ENCODE measurements at regions not wholly inside any gene's neighbourhood (a gene's known extent, or its start where the extent isn't known, plus 50 kb on each side); places are given as distances from the start of the nearest gene placed in this dataset.

DNA sequence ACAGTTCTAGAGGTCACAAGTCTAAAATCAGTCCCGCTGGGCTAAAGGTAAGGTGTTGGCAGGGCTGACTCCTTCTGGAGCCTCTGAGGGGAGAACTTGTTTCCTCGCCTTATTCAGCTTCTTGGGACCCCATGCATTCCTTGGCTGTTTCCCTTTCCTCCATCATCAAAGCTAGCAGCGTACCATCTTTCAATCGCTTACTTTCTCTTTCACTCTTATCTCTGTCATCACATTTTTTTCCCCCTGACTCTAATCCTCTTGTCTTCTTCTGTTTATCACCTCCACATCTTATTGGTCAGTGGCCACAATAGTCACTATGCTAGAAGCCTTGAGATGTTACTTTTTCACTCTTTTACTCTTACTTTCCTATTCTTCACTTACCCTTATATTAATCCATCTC is 72.5 kb upstream of the SPEF2 start:
- no peaks in the 10 kb centered on the region for H3K9me3 ChIP-seq (ENCODE audit: insufficient read depth, low read length)
- H3K4me2 ChIP-seq (ENCODE audit: low read depth, low read length, poor library complexity, severe bottlenecking) = no peak overlapping the region
- H3K36me3 ChIP-seq (ENCODE audit: low read length) = no peaks in the 10 kb centered on the region
- no peak overlapping the region for H2AFZ ChIP-seq (ENCODE audit: low read depth, low read length, severe bottlenecking)
- no peak overlapping the region for H3K9ac ChIP-seq (ENCODE audit: low read length)
- no peaks in the 10 kb centered on the region for H4K20me1 ChIP-seq (ENCODE audit: low read depth, low read length)
- no peak overlapping the region for H3K4me3 ChIP-seq (ENCODE audit: insufficient read depth, low read length, poor library complexity, severe bottlenecking)
- no peaks in the 10 kb centered on the region for H3F3A ChIP-seq (ENCODE audit: insufficient read depth)
- TF ChIP-seq CTCF (IDR thresholded peaks at IDR 0.05; ENCODE audit: insufficient read depth, low read length, poor library complexity, severe bottlenecking) (no peak), EZH2phosphoT487 (conservative IDR thresholded peaks at IDR 0.05; ENCODE audit: low read length) (no peak)
- no peaks in the 10 kb centered on the region for H3K79me2 ChIP-seq (ENCODE audit: insufficient read depth, low read length)
- H3K27me3 ChIP-seq (ENCODE audit: low read length) = no peaks in the 10 kb centered on the region
- no peaks in the 10 kb centered on the region for H3K9me2 ChIP-seq (replicated peaks; ENCODE audit: insufficient read depth, low read length)
- H3K27ac ChIP-seq (ENCODE audit: low read depth, low read length) = no peak overlapping the region

DNA sequence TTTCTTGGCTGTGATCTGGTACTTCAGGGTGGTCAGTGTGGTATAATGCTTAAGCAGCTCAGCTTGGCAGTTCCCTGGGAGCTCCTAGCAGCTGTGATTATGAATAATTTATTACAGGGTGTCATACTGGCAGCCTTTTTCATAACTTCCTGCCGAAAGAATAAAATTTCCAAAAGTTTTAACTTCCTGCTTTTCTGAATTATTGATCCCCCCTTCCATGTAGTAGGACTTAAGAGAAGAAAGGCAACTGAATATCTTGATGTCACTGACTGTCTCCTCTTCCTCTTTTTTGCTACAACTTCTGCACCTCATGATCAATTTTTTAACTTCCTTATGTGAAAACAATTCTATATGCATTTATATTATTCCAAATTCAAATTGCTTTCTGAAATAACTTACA is 74.3 kb upstream of the SPEF2 start:
- no peaks in the 10 kb centered on the region for H3F3A ChIP-seq (ENCODE audit: insufficient read depth)
- no peak for TF ChIP-seq EZH2phosphoT487 (conservative IDR thresholded peaks at IDR 0.05; ENCODE audit: low read length)
- no peak for TF ChIP-seq CTCF (IDR thresholded peaks at IDR 0.05; ENCODE audit: insufficient read depth, low read length, poor library complexity, severe bottlenecking)
- no peak overlapping the region for H3K4me2 ChIP-seq (ENCODE audit: low read depth, low read length, poor library complexity, severe bottlenecking)
- H3K9me2 ChIP-seq (replicated peaks; ENCODE audit: insufficient read depth, low read length) = no peaks in the 10 kb centered on the region
- no peaks in the 10 kb centered on the region for H3K9me3 ChIP-seq (ENCODE audit: insufficient read depth, low read length)
- H2AFZ ChIP-seq (ENCODE audit: low read depth, low read length, severe bottlenecking) = no peak overlapping the region
- no peak overlapping the region for H3K9ac ChIP-seq (ENCODE audit: low read length)
- no peak overlapping the region for H3K27ac ChIP-seq (ENCODE audit: low read depth, low read length)
- H4K20me1 ChIP-seq (ENCODE audit: low read depth, low read length) = no peaks in the 10 kb centered on the region
- no peaks in the 10 kb centered on the region for H3K36me3 ChIP-seq (ENCODE audit: low read length)
- H3K4me3 ChIP-seq (ENCODE audit: insufficient read depth, low read length, poor library complexity, severe bottlenecking) = no peak overlapping the region
- H3K27me3 ChIP-seq (ENCODE audit: low read length) = no peaks in the 10 kb centered on the region
- H3K79me2 ChIP-seq (ENCODE audit: insufficient read depth, low read length) = no peaks in the 10 kb centered on the region

GRCh38 chr5:35540002-35540401 is 77.7 kb upstream of the SPEF2 start:
- Histone ChIP-seq H3F3A (ENCODE audit: insufficient read depth) (no peaks in the 10 kb centered on the region), H3K9me2 (replicated peaks; ENCODE audit: insufficient read depth, low read length) (no peaks in the 10 kb centered on the region), H3K36me3 (ENCODE audit: low read length) (no peaks in the 10 kb centered on the region), H3K4me3 (ENCODE audit: insufficient read depth, low read length, poor library complexity, severe bottlenecking) (no peak overlapping the region), H3K79me2 (ENCODE audit: insufficient read depth, low read length) (no peaks in the 10 kb centered on the region), H3K9ac (ENCODE audit: low read length) (no peak overlapping the region), H3K9me3 (ENCODE audit: insufficient read depth, low read length) (no peaks in the 10 kb centered on the region), H2AFZ (ENCODE audit: low read depth, low read length, severe bottlenecking) (no peak overlapping the region), H3K27me3 (ENCODE audit: low read length) (no peaks in the 10 kb centered on the region), H3K27ac (ENCODE audit: low read depth, low read length) (no peak overlapping the region), H3K4me2 (ENCODE audit: low read depth, low read length, poor library complexity, severe bottlenecking) (no peak overlapping the region), H4K20me1 (ENCODE audit: low read depth, low read length) (no peaks in the 10 kb centered on the region)
- TF ChIP-seq CTCF (IDR thresholded peaks at IDR 0.05; ENCODE audit: insufficient read depth, low read length, poor library complexity, severe bottlenecking) (no peak), EZH2phosphoT487 (conservative IDR thresholded peaks at IDR 0.05; ENCODE audit: low read length) (no peak)
